HEK293 (cell line): ENCODE measurements at regions not wholly inside any gene's neighbourhood (a gene's known extent, or its start where the extent isn't known, plus 50 kb on each side); places are given as distances from the start of the nearest gene placed in this dataset.

Source experiments
- ZNF16 ChIP-seq: fragments of 450-650 bp; formaldehyde crosslinking; IDR thresholded peaks from 2 replicates; pipeline ENCODE4 v1.5.1; 2016; ENCODE audit warnings: low read depth, missing biosample characterization, missing genetic modification characterization
- ZNF701 ChIP-seq: fragments of 450-650 bp; formaldehyde crosslinking; IDR thresholded peaks from 2 replicates; pipeline ENCODE4 v1.5.1; 2016; ENCODE audit warnings: missing biosample characterization, missing genetic modification characterization
- TF ChIP-seq, protein P1 (sequence below): fragments of 450-650 bp; formaldehyde crosslinking; IDR thresholded peaks from 2 replicates; pipeline ENCODE4 v1.5.1; 2016; ENCODE audit warnings: missing biosample characterization, missing genetic modification characterization

DNA sequence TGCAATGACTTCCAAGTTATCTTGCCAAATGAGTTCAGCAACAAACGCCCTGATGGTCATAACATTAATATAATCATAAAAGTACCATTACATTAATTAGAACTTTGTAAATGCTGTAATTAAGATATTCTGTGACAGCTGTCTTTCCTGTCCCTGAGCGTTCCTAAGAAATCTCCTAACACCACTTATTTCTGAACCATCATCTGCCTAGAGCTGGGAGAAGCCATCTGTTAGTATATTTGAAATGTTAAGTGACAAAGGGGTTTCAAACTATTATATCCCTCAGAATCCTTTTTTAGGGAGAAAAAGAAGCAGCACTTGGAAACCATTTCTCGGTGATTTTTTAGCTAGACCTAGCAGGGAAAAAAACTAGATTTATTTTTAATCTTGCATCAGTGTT lies 657.5 kb downstream of the FAM181B start:
- TF ChIP-seq, protein P1, sequence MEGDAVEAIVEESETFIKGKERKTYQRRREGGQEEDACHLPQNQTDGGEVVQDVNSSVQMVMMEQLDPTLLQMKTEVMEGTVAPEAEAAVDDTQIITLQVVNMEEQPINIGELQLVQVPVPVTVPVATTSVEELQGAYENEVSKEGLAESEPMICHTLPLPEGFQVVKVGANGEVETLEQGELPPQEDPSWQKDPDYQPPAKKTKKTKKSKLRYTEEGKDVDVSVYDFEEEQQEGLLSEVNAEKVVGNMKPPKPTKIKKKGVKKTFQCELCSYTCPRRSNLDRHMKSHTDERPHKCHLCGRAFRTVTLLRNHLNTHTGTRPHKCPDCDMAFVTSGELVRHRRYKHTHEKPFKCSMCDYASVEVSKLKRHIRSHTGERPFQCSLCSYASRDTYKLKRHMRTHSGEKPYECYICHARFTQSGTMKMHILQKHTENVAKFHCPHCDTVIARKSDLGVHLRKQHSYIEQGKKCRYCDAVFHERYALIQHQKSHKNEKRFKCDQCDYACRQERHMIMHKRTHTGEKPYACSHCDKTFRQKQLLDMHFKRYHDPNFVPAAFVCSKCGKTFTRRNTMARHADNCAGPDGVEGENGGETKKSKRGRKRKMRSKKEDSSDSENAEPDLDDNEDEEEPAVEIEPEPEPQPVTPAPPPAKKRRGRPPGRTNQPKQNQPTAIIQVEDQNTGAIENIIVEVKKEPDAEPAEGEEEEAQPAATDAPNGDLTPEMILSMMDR (tag by site-specific recombination): no peak
- no peak for TF ChIP-seq ZNF16 (tag by site-specific recombination)
- TF ChIP-seq ZNF701 (tag by site-specific recombination): no peak
